ENCODE measurements at regions not wholly inside any gene's neighbourhood (a gene's known extent, or its start where the extent isn't known, plus 50 kb on each side); places are given as distances from the start of the nearest gene placed in this dataset.

DNA sequence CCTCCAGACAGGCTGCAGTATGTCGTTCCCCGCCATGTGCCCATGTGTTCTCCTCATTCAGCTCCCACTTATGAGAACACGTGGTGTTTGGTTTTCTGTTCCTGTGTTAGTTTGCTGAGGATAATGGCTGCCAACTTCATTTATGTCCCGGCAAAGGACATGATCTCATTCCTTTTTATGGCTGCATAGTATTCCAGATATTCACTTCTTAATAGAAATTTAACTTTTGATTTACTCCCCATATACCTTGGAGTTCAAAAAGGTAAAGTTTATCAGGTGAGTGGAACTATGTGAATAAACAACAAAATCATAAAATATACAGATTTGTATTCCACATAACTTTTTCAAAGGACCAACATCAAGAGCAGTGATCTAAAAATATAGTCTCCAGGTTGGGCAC, 372.6 kb downstream of the STK39 start:
- no peak for TF ChIP-seq CTCF (IDR thresholded peaks at IDR 0.05; ENCODE audit: low read depth, low read length)
- Histone ChIP-seq H3K27ac (no peak overlapping the region), H3K36me3 (no peaks in the 10 kb centered on the region), H3K9me3 (ENCODE audit: severe bottlenecking) (no peaks in the 10 kb centered on the region), H3K4me3 (ENCODE audit: low read depth, low read length) (no peak overlapping the region), H3K27me3 (ENCODE audit: insufficient read depth, low read depth, severe bottlenecking) (no peaks in the 10 kb centered on the region)
- DNase-seq: no peak

DNA sequence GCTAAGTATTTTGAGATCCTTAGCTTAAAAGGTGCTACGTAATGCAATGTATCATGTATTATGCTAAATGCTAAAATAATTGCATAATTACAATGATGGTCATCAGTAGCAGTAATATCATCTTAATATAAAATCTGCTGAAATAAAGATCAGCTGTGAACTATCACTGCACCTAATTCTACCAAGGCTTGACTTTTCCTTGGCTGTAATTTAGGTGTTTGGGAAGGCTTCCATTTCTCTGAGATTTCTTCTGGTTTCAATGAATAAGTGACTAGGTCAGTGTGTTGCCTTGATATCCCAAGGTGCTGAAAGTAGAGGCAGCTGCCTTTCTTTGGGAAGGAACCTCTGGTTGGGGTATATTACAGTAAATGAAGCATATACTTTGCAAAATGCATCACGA, 376.1 kb downstream of the STK39 start:
- H3K27ac ChIP-seq: no peak overlapping the region
- no peak for TF ChIP-seq CTCF (IDR thresholded peaks at IDR 0.05; ENCODE audit: low read depth, low read length)
- H3K4me3 ChIP-seq (ENCODE audit: low read depth, low read length): no peak overlapping the region
- DNase-seq: no peak
- H3K9me3 ChIP-seq (ENCODE audit: severe bottlenecking): no peaks in the 10 kb centered on the region
- no peaks in the 10 kb centered on the region for H3K27me3 ChIP-seq (ENCODE audit: insufficient read depth, low read depth, severe bottlenecking)
- no peaks in the 10 kb centered on the region for H3K36me3 ChIP-seq

GRCh38 chr2:167869200-167869599, 378.2 kb downstream of the STK39 start:
- no peaks in the 10 kb centered on the region for H3K36me3 ChIP-seq

DNA sequence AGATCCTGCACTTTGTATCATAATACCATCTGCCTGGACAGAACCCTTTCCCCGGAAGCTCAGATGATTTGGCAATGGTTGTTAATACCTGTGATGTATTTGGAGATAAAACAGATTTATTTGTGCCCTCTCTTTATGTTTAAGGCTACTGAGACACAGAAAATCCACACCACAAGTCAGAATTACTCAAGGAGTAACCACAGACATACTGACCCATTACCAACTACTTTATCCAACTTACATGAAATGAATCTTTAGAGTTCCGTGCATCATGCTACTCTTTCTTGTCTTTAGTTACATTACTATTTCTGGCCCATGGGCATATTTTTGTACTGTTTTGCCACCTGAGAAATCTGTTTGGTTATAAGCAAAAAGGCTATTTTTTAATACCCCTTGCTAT, 384.0 kb downstream of the STK39 start:
- H3K4me3 ChIP-seq (ENCODE audit: low read depth, low read length): no peak overlapping the region
- peak overlapping the region; percentile 42 for H3K27ac ChIP-seq
- TF ChIP-seq CTCF (IDR thresholded peaks at IDR 0.05; ENCODE audit: low read depth, low read length): no peak
- DNase-seq: no peak
- no peaks in the 10 kb centered on the region for H3K36me3 ChIP-seq
- no peaks in the 10 kb centered on the region for H3K27me3 ChIP-seq (ENCODE audit: insufficient read depth, low read depth, severe bottlenecking)
- peaks cover 3% of the 10 kb centered on the region for H3K9me3 ChIP-seq (ENCODE audit: severe bottlenecking)

More at GRCh38 chr2:167869200-167869599, 378.2 kb downstream of the STK39 start:
- Histone ChIP-seq H3K27ac (no peak overlapping the region), H3K9me3 (ENCODE audit: severe bottlenecking) (peaks cover 3% of the 10 kb centered on the region), H3K27me3 (ENCODE audit: insufficient read depth, low read depth, severe bottlenecking) (no peaks in the 10 kb centered on the region), H3K4me3 (ENCODE audit: low read depth, low read length) (no peak overlapping the region)
- peak; percentile 35; the same call in 1 of the 2 replicates for TF ChIP-seq CTCF (IDR thresholded peaks at IDR 0.05; ENCODE audit: low read depth, low read length)
- no peak for DNase-seq

DNA sequence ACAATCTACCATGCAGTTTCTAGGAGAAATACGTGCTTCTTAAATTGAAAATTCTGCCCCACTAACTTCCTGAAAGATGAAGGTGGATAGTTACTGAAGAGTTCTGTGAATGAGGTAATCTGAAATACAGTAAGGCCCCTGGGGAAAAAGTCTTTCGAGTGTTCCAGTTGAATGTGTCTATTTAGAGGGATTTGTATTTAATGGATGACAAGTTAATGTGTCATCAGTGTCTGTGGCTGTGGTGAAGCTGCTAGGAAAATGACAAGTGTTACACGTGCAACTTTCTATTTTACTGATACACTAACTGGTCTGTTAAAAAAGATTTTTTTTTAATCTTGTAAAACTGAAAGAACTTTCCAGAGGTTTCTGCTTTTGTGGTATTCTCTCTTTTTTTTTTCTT, 384.6 kb downstream of the STK39 start:
- Histone ChIP-seq H3K27ac (peak overlapping the region; percentile 42), H3K27me3 (ENCODE audit: insufficient read depth, low read depth, severe bottlenecking) (no peaks in the 10 kb centered on the region), H3K9me3 (ENCODE audit: severe bottlenecking) (peaks cover 3% of the 10 kb centered on the region), H3K36me3 (no peaks in the 10 kb centered on the region), H3K4me3 (ENCODE audit: low read depth, low read length) (peak overlapping the region; percentile 8; the same call in 1 of the 2 replicates)
- DNase-seq: no peak
- TF ChIP-seq CTCF (IDR thresholded peaks at IDR 0.05; ENCODE audit: low read depth, low read length): no peak

GRCh38 chr2:167862296-167862695, 385.1 kb downstream of the STK39 start:
- H3K4me3 ChIP-seq (ENCODE audit: low read depth, low read length): no peak overlapping the region
- H3K27me3 ChIP-seq (ENCODE audit: insufficient read depth, low read depth, severe bottlenecking): no peaks in the 10 kb centered on the region
- H3K27ac ChIP-seq: peak overlapping the region; percentile 42
- H3K36me3 ChIP-seq: no peaks in the 10 kb centered on the region
- TF ChIP-seq CTCF (IDR thresholded peaks at IDR 0.05; ENCODE audit: low read depth, low read length): no peak
- no peak for DNase-seq
- H3K9me3 ChIP-seq (ENCODE audit: severe bottlenecking): peaks cover 3% of the 10 kb centered on the region

All from WERI-Rb-1 (cell line).